Right lobe of liver (tissue), 4 donors: ENCODE measurements at regions not wholly inside any gene's neighbourhood (a gene's known extent, or its start where the extent isn't known, plus 50 kb on each side); places are given as distances from the start of the nearest gene placed in this dataset.

Experiments used
- POLR2A ChIP-seq: fragments of 450-650 bp; IDR thresholded peaks from one replicate; pipeline ENCODE4 v1.6.1; 2017; ENCODE audit warnings: antibody characterized with exemption, mild to moderate bottlenecking
- TF ChIP-seq, protein P1 (sequence below), 4 donors: fragments of 200-600 bp in 3 of 4; fragments of 450-650 bp in 1 of 4; IDR thresholded peaks; one replicate each; pipeline versions ENCODE4 v1.5.1 to v1.8.0; 2016 to 2022; ENCODE audit warnings: antibody characterized with exemption in 4 of 4, mild to moderate bottlenecking in 2 of 4
- donor health status: DM: no; HTN: no; CAD: no.
- donor health status: DM: no; HTN: no; CAD: no.
- donor health status: DM: no; HTN: yes; CAD: no.

DNA sequence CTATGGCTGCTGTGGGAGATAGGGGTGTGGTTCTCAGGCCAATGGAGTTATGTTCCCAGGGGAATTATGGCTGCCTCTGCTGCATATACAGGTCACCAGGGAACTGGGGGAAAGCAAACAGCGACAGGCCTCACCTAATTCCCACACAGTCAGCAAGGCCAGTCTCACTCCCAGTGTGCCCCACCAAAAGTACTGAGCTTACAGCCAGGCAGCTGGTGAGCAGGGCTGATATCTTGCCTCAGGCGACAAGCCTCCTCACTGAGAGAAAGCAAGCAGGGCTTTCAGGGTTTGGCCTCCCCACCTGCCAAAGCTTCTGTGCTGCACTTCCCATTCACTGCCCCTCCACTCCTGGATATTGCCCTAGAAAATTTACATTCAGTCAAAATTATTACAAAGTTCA lies 273.8 kb upstream of the TARS1 start:
- TF ChIP-seq, protein P1, sequence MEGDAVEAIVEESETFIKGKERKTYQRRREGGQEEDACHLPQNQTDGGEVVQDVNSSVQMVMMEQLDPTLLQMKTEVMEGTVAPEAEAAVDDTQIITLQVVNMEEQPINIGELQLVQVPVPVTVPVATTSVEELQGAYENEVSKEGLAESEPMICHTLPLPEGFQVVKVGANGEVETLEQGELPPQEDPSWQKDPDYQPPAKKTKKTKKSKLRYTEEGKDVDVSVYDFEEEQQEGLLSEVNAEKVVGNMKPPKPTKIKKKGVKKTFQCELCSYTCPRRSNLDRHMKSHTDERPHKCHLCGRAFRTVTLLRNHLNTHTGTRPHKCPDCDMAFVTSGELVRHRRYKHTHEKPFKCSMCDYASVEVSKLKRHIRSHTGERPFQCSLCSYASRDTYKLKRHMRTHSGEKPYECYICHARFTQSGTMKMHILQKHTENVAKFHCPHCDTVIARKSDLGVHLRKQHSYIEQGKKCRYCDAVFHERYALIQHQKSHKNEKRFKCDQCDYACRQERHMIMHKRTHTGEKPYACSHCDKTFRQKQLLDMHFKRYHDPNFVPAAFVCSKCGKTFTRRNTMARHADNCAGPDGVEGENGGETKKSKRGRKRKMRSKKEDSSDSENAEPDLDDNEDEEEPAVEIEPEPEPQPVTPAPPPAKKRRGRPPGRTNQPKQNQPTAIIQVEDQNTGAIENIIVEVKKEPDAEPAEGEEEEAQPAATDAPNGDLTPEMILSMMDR (IDR thresholded peaks at IDR 0.05): no peak
- TF ChIP-seq POLR2A: no peak
